GM12891 (cell line): ENCODE measurements at regions not wholly inside any gene's neighbourhood (a gene's known extent, or its start where the extent isn't known, plus 50 kb on each side); places are given as distances from the start of the nearest gene placed in this dataset.

Source experiments
- DNase-seq: peaks from one replicate; pipeline ENCODE4 v3.0.0; 2011; ENCODE audit warnings: low spot score; ENCODE audit not compliant: insufficient read length
- FAIRE-seq: peaks from 2 replicates; lab custom pipeline; 2011; peaks lifted over from hg19 to GRCh38; lab: Jason Lieb, UNC
- PAX5 ChIP-seq: IDR thresholded peaks from 2 replicates; pipeline ENCODE4 v1.6.1; 2011; ENCODE audit warnings: low read length, moderate library complexity, mild to moderate bottlenecking; ENCODE audit not compliant: insufficient read depth, severe bottlenecking
- POLR2A ChIP-seq: IDR thresholded peaks from 2 replicates; pipeline ENCODE4 v1.6.1; 2011; ENCODE audit warnings: low read depth, low read length, control low read depth
- POLR2AphosphoS5 ChIP-seq: IDR thresholded peaks from 2 replicates; pipeline ENCODE4 v1.6.1; 2011; ENCODE audit warnings: low read depth, low read length, control low read depth
- POU2F2 ChIP-seq: IDR thresholded peaks from 2 replicates; pipeline ENCODE4 v1.6.1; 2011; ENCODE audit warnings: low read depth, mild to moderate bottlenecking, control low read depth, low read length, moderate library complexity
- SPI1 ChIP-seq: IDR thresholded peaks from 2 replicates; pipeline ENCODE4 v1.6.1; 2011; ENCODE audit warnings: low read depth, low read length, control low read depth
- TAF1 ChIP-seq: IDR thresholded peaks from 2 replicates; pipeline ENCODE4 v1.6.1; 2011; ENCODE audit warnings: low read depth, low read length, control low read depth

GRCh38 chr2:38433607-38433975 lies 56.5 kb upstream of the ATL2 start:
- TF ChIP-seq SPI1 (no peak), POU2F2 (no peak), TAF1 (no peak), POLR2AphosphoS5 (no peak), PAX5 (no peak)
- FAIRE-seq, result no peak
- DNase-seq, result no peak

GRCh38 chr2:38432820-38433606 lies 55.9 kb upstream of the ATL2 start:
- DNase-seq, result no peak
- TF ChIP-seq PAX5, result no peak
- no peak for TF ChIP-seq SPI1
- no peak for TF ChIP-seq POU2F2
- no peak for FAIRE-seq

GRCh38 chr2:38430597-38431207 lies 53.6 kb upstream of the ATL2 start:
- FAIRE-seq, result no peak

GRCh38 chr2:38430196-38430595 lies 53.1 kb upstream of the ATL2 start:
- TF ChIP-seq POLR2AphosphoS5 (no peak), POLR2A (no peak), TAF1 (no peak), SPI1 (no peak), POU2F2 (no peak), PAX5 (no peak)
- FAIRE-seq (no peak), DNase-seq (no peak)

More at GRCh38 chr2:38430597-38431207, 53.6 kb upstream of the ATL2 start:
- DNase-seq, result no peak
- TF ChIP-seq POLR2AphosphoS5, result no peak
- no peak for TF ChIP-seq SPI1
- no peak for TF ChIP-seq POLR2A
- no peak for TF ChIP-seq TAF1
- TF ChIP-seq PAX5, result no peak
- no peak for TF ChIP-seq POU2F2

GRCh38 chr2:38427936-38428335 lies 50.9 kb upstream of the ATL2 start:
- DNase-seq, result no peak
- no peak for FAIRE-seq
- TF ChIP-seq POLR2A, result no peak
- no peak for TF ChIP-seq POLR2AphosphoS5
- TF ChIP-seq POU2F2, result no peak
- TF ChIP-seq PAX5, result no peak
- TF ChIP-seq SPI1, result no peak
- no peak for TF ChIP-seq TAF1

GRCh38 chr2:38427054-38427453 lies 50.0 kb upstream of the ATL2 start:
- TF ChIP-seq PAX5 (no peak), POLR2AphosphoS5 (no peak), POU2F2 (no peak), SPI1 (no peak), POLR2A (no peak)
- DNase-seq (no peak), FAIRE-seq (no peak)
